PFSK-1 (cell line): ENCODE measurements at regions not wholly inside any gene's neighbourhood (a gene's known extent, or its start where the extent isn't known, plus 50 kb on each side); places are given as distances from the start of the nearest gene placed in this dataset.

Source experiments
- FOXP2 ChIP-seq: optimal IDR thresholded peaks from 2 replicates; pipeline ENCODE3; 2011; ENCODE audit warnings: borderline replicate concordance, control low read depth, inconsistent platforms; ENCODE audit not compliant: insufficient read depth; ENCODE audit errors: extremely low read length, extremely low read depth
- POLR2AphosphoS5 ChIP-seq: IDR thresholded peaks from 2 replicates; pipeline ENCODE4 v1.6.1; 2012; ENCODE audit warnings: low read depth, mild to moderate bottlenecking, control low read depth, low read length, moderate library complexity
- REST ChIP-seq, 2 experiments: IDR thresholded peaks; 2 replicates each; pipeline versions ENCODE4 v1.6.1 to v1.8.0; 2011 to 2012; ENCODE audit warnings: low read depth in 2 of 2, low read length in 2 of 2, control low read depth in 1 of 2, inconsistent platforms in 1 of 2, mild to moderate bottlenecking in 1 of 2, moderate library complexity in 1 of 2; ENCODE audit not compliant: insufficient read depth in 1 of 2
- SIN3A ChIP-seq: IDR thresholded peaks from 2 replicates; pipeline ENCODE4 v1.6.1; 2012; ENCODE audit warnings: mild to moderate bottlenecking, low read length, moderate library complexity, borderline replicate concordance; ENCODE audit not compliant: insufficient read depth
- TAF1 ChIP-seq: IDR thresholded peaks from 2 replicates; pipeline ENCODE4 v1.6.1; 2012; ENCODE audit warnings: low read length, control low read depth, borderline replicate concordance; ENCODE audit not compliant: insufficient read depth

GRCh38 chr3:99373088-99373845, 265.1 kb upstream of the COL8A1 start:
- TF ChIP-seq SIN3A (no peak), REST (IDR thresholded peaks at IDR 0.05; ENCODE audit: insufficient read depth in 1 of 2, low read depth in 2 of 2, low read length in 2 of 2) (no peak), TAF1 (no peak), POLR2AphosphoS5 (no peak), FOXP2 (no peak)

DNA sequence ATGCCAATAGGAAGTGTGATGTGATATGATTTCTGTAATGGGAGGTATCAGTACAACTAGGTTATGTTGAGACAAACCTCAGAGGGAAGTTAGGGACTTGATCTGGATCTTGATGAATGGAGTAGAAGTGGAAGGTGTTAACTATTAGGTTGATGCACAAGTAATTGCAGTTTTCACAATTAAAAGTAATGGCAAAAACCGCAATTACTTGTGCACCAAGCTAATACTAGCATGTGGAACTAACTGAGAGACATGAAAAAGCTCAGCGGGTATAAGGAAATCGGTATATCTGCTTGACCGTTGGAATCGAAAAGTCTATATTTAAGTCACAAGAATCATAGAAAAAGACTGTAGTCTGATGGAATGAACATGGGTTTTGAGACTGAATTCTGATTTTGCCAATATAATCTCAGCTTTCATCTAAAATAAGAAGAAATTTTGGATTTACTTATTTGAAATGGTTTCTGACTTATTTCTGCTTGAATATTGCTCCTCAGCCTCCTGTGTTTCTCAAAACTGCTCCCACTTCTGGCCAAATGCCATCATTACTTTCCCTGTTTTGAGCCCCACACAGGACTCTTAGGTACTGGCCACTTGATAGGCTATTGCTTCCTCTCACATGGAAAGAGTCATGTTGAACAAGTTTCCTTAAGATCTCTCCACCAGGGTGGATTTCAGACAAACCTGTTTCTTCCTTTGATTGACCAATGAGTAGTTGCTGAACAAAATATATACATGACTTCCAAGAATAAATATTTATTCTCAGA, 271.5 kb upstream of the COL8A1 start:
- TF ChIP-seq FOXP2 (no peak), REST (IDR thresholded peaks at IDR 0.05; ENCODE audit: insufficient read depth in 1 of 2, low read depth in 2 of 2, low read length in 2 of 2) (no peak), SIN3A (no peak), TAF1 (no peak)

DNA sequence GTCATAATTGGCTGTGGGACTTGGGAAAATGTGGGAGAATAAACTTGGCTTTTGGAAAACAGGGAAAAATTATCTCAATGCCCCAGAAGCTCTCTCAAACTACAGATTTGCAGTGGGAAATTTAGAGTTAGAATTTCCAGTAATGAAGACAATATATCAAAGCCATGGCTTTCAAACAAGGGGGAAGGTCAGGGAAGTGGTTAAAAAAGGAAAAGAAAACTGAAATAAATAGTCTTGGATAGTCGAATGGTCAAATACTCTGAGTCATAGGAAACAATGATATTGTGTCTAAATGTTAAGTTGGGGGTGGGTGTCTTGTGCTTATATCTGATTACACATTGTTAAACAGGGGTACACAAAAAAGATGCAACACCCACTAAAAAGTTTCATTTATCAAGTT, 272.4 kb upstream of the COL8A1 start:
- TF ChIP-seq TAF1 (no peak), REST (IDR thresholded peaks at IDR 0.05; ENCODE audit: insufficient read depth in 1 of 2, low read depth in 2 of 2, low read length in 2 of 2) (no peak), FOXP2 (no peak)

GRCh38 chr3:99365396-99365795, 273.0 kb upstream of the COL8A1 start:
- TF ChIP-seq SIN3A = no peak
- no peak for TF ChIP-seq TAF1
- no peak for TF ChIP-seq FOXP2
- no peak for TF ChIP-seq REST (IDR thresholded peaks at IDR 0.05; ENCODE audit: insufficient read depth in 1 of 2, low read depth in 2 of 2, low read length in 2 of 2)
- no peak for TF ChIP-seq POLR2AphosphoS5
